ENCODE measurements at regions not wholly inside any gene's neighbourhood (a gene's known extent, or its start where the extent isn't known, plus 50 kb on each side); places are given as distances from the start of the nearest gene placed in this dataset.
"Not testable (repeated sequence)": the region's sequence is repeated elsewhere in the genome, so short reads cannot be mapped to it uniquely, and the experiment has no call there.

DNA sequence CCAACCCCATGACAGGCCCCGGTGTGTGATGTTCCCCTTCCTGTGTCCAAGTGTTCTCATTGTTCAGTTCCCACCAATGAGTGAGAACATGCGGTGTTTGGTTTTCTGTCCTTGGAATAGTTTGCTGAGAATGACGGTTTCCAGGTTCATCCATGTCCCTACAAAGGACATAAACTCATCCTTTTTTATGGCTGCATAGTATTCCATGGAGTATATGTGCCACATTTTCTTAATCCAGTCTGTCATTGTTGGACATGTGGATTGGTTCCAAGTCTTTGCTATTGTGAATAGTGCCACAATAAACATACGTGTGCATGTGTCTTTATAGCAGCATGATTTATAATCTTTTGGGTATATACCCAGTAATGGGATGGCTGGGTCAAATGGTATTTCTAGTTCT is 293.1 kb downstream of the GATA3 start:
- no CpG with 5 or more reads among the region's 4 CpGs for WGBS, 2 experiments (ENCODE audit: extremely low coverage in 2 of 2, insufficient read length in 1 of 2)
- H2BK20ac ChIP-seq (ENCODE audit: low read depth, low read length); H2AK5ac ChIP-seq (ENCODE audit: low read depth, low read length); intact Hi-C loops (cut with micrococcal nuclease); dilution Hi-C loops (cut with HindIII; ENCODE audit: low sequenced_read_pairs, unreplicated experiment); H4K8ac ChIP-seq (ENCODE audit: low read depth in 2 of 2, low read length in 2 of 2); H2BK120ac ChIP-seq (ENCODE audit: low read depth, low read length); ATAC-seq (ENCODE audit: low read depth); H3K9ac ChIP-seq (ENCODE audit: low read depth, low read length); in situ Hi-C loops (cut with MboI; ENCODE audit: low sequenced_read_pairs); POLR2A ChIA-PET (ENCODE audit: unreplicated experiment); H2AK9ac ChIP-seq (replicated peaks; ENCODE audit: low read depth, low read length, poor library complexity); H3K79me1 ChIP-seq (ENCODE audit: low read depth in 1 of 2, low read length in 2 of 2); H3K23ac ChIP-seq (ENCODE audit: low read depth, low read length); H3K14ac ChIP-seq (replicated peaks; ENCODE audit: low read depth, low read length); H2BK5ac ChIP-seq (ENCODE audit: low read depth, low read length, poor library complexity, severe bottlenecking); H3K27ac ChIP-seq (ENCODE audit: insufficient read depth, low read length); H3K56ac ChIP-seq (ENCODE audit: extremely low read depth, insufficient read depth, low read length); CTCF ChIA-PET; H4K5ac ChIP-seq (ENCODE audit: low read depth, low read length); H2BK15ac ChIP-seq (ENCODE audit: low read depth, low read length); H3K27me3 ChIP-seq (ENCODE audit: control insufficient read depth, insufficient read depth, low read length); H3K36me3 ChIP-seq (ENCODE audit: control insufficient read depth, insufficient read depth, low read length); H3K4me2 ChIP-seq (ENCODE audit: low read depth, low read length); BruUV-seq (replicated peaks); H3K9me1 ChIP-seq (ENCODE audit: insufficient read depth, low read length); H4K20me1 ChIP-seq (ENCODE audit: insufficient read depth, low read length); DNase-seq; H3K4ac ChIP-seq (ENCODE audit: low read depth, low read length); H3K4me1 ChIP-seq (ENCODE audit: control insufficient read depth, insufficient read depth, low read length); H3K18ac ChIP-seq (ENCODE audit: low read depth, low read length); H3K4me3 ChIP-seq (ENCODE audit: insufficient read depth, low read depth, low read length); H2AFZ ChIP-seq (replicated peaks; ENCODE audit: low read length, poor library complexity); H4K91ac ChIP-seq (ENCODE audit: insufficient read depth, low read depth, low read length): not testable (repeated sequence)
- peaks cover 11% of the 10 kb centered on the region for H3K9me3 ChIP-seq (ENCODE audit: control insufficient read depth, insufficient read depth, low read length)

All from IMR-90 (cell line).